ENCODE measurements at regions not wholly inside any gene's neighbourhood (a gene's known extent, or its start where the extent isn't known, plus 50 kb on each side); places are given as distances from the start of the nearest gene placed in this dataset.

GRCh38 chr6:132087391-132087790 is 136.2 kb upstream of the CCN2 start:
- intact Hi-C loops (cut with DNase I): no loop called here
- Histone ChIP-seq H3K4me1 (no peaks in the 10 kb centered on the region), H3K36me3 (no peaks in the 10 kb centered on the region), H3K9me3 (no peaks in the 10 kb centered on the region), H3K27me3 (ENCODE audit: low read depth) (no peaks in the 10 kb centered on the region), H3K4me3 (no peak overlapping the region), H3K27ac (no peak overlapping the region)
- no peak for DNase-seq
- no peak for ATAC-seq
- TF ChIP-seq CTCF (IDR thresholded peaks at IDR 0.05): no peak

- Histone ChIP-seq H3K4me1 (no peaks in the 10 kb centered on the region), H3K36me3 (no peaks in the 10 kb centered on the region), H3K27me3 (ENCODE audit: low read depth) (no peaks in the 10 kb centered on the region), H3K4me3 (no peak overlapping the region), H3K27ac (no peak overlapping the region), H3K9me3 (no peaks in the 10 kb centered on the region)
- no peak for DNase-seq
- no peak for ATAC-seq
- intact Hi-C loops (cut with DNase I): no loop called here
- no peak for TF ChIP-seq CTCF (IDR thresholded peaks at IDR 0.05)
Measured at GRCh38 chr6:132085731-132086130, 134.6 kb upstream of the CCN2 start.

- Histone ChIP-seq H3K36me3 (no peaks in the 10 kb centered on the region), H3K27me3 (ENCODE audit: low read depth) (no peaks in the 10 kb centered on the region), H3K4me1 (no peaks in the 10 kb centered on the region), H3K27ac (peak overlapping the region; percentile 51), H3K9me3 (no peaks in the 10 kb centered on the region), H3K4me3 (no peak overlapping the region)
- TF ChIP-seq CTCF (IDR thresholded peaks at IDR 0.05): no peak
- ATAC-seq (peak; percentile 29 to 77), DNase-seq (no peak)
- intact Hi-C loops (cut with DNase I): no loop called here
Measured at GRCh38 chr6:132084811-132085509, 133.8 kb upstream of the CCN2 start.

GRCh38 chr6:132082421-132082820 is 131.2 kb upstream of the CCN2 start:
- no peak overlapping the region for H3K4me3 ChIP-seq
- no peak for TF ChIP-seq CTCF (IDR thresholded peaks at IDR 0.05)
- H3K4me1 ChIP-seq: no peaks in the 10 kb centered on the region
- no peaks in the 10 kb centered on the region for H3K27me3 ChIP-seq (ENCODE audit: low read depth)
- no peaks in the 10 kb centered on the region for H3K36me3 ChIP-seq
- intact Hi-C loops (cut with DNase I): no loop called here
- H3K9me3 ChIP-seq: no peaks in the 10 kb centered on the region
- no peak for ATAC-seq
- no peak overlapping the region for H3K27ac ChIP-seq
- no peak for DNase-seq

- H3K9me3 ChIP-seq: no peaks in the 10 kb centered on the region
- no peak for DNase-seq
- intact Hi-C loops (cut with DNase I): no loop called here
- H3K4me3 ChIP-seq: no peak overlapping the region
- H3K27ac ChIP-seq: no peak overlapping the region
- no peak for ATAC-seq
- no peaks in the 10 kb centered on the region for H3K27me3 ChIP-seq (ENCODE audit: low read depth)
- H3K36me3 ChIP-seq: no peaks in the 10 kb centered on the region
- no peak for TF ChIP-seq CTCF (IDR thresholded peaks at IDR 0.05)
- no peaks in the 10 kb centered on the region for H3K4me1 ChIP-seq
Measured at GRCh38 chr6:132081338-132081737, 130.2 kb upstream of the CCN2 start.

Data from lower lobe of right lung (tissue), 2 donors.